ENCODE measurements at regions not wholly inside any gene's neighbourhood (a gene's known extent, or its start where the extent isn't known, plus 50 kb on each side); places are given as distances from the start of the nearest gene placed in this dataset.

DNA sequence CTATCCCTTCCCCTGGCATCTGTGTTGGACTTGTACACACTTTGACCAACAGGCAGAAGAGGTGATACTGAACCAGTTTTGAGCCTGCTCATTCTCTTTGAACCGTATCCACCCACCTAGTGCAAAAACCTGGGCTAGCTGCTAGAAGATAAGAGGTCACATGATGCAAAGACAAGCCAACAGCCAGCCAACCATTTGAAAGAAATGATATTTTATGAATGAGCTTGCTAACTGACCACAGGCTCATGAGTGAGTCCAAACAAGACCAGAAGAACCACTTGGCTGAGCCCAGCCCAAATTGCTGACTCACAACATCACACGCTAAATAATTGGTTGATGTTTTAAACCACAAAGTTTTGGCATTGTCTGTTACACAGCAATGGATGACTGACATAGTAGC, 74.0 kb upstream of the CTNNB1 start:
- ATAC-seq (no peak), DNase-seq (ENCODE audit: low spot score) (no peak)

- ATAC-seq: no peak
- DNase-seq (ENCODE audit: low spot score): no peak
Measured at GRCh38 chr3:41126472-41126871, 72.8 kb upstream of the CTNNB1 start.

DNA sequence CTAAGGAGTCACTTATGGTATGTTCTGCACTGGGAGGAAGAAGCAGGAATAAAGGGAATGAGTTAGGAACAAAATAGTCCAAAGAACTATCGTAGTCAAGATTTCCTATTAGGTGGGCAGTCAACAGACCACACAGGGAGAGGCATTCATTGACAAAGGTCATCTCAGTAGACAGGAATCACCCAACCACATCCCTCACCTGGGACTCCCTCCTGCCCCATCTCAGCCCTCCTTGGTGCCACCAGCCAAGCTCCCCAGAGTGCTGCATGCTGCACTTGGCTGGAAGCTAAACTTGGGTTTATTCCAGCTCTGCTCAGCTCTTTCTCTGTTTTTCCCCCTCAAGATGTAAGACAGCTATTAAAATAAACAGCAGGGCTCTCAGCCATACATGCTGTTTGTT, 72.3 kb upstream of the CTNNB1 start:
- DNase-seq (ENCODE audit: low spot score): no peak
- no peak for ATAC-seq

GRCh38 chr3:41127414-41127813, 71.9 kb upstream of the CTNNB1 start:
- DNase-seq (ENCODE audit: low spot score) (no peak), ATAC-seq (no peak)

- DNase-seq (ENCODE audit: low spot score): no peak
- ATAC-seq: no peak
Measured at GRCh38 chr3:41129731-41130130, 69.6 kb upstream of the CTNNB1 start.

GRCh38 chr3:41131224-41131623, 68.1 kb upstream of the CTNNB1 start:
- DNase-seq (ENCODE audit: low spot score) (no peak), ATAC-seq (no peak)

DNA sequence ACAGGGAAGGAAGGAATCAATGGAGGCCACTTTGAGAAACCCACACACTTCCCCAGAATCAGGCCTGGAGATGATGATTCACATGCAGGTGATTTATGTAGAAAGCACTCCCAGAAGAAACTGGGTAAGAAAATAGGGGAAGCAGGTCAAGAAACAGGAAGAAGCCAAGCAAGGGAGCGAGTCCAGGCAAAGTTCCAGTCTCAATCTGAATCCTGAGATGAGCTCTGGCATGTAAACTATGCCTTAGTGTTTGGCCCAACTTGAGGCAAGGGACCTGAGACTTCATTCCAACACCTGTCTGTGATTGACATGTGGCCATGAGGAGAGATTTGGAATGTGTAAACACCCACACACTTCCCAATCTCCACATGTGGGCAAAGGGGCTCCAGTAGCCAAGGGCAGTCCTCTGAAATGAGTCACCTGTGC, 61.6 kb upstream of the CTNNB1 start:
- ATAC-seq (no peak), DNase-seq (ENCODE audit: low spot score) (no peak)

DNA sequence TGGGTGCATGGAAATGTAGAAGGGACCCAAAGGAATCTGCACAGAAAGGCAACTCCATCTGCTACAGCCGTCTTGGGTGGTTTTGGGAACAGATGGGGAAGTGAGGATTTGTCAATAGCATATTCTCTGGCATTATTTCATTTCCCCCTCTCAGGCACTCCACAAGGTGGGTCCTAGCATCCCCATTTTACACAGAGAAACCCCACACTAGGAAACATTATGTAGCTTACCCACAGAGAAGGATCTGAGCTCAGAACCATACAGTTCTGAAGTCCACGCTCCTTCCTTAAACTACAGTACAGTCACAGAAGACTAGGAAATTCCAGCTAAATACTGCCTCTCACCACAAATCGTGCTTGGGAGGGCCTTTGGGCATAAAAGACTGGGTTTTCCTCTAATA, 61.2 kb upstream of the CTNNB1 start:
- ATAC-seq (no peak), DNase-seq (ENCODE audit: low spot score) (no peak)

- ATAC-seq (no peak), DNase-seq (ENCODE audit: low spot score) (no peak)
Measured at GRCh38 chr3:41138601-41139000, 60.7 kb upstream of the CTNNB1 start.

DNA sequence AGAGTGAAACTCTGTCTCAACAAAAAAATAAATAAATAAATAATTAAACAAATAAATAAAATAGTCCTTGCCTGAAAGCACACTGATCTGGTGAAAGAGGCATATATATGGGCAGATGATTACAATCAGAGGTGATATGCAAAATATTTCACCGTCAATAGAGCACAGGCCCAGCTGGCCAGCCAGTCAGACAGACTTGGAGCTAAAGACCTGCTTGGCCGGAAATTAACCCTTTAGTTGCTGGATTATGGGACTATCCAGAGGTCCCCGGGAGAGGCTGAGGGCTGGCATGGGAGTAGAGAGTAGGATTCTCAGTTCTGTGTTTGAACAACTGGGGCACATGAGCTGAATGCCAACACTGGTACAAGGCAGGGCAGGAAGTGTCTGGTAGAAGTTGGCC, 59.1 kb upstream of the CTNNB1 start:
- no peak for DNase-seq (ENCODE audit: low spot score)
- ATAC-seq: no peak

- ATAC-seq (no peak), DNase-seq (ENCODE audit: low spot score) (no peak)
Measured at GRCh38 chr3:41141433-41142167, 57.7 kb upstream of the CTNNB1 start.

DNA sequence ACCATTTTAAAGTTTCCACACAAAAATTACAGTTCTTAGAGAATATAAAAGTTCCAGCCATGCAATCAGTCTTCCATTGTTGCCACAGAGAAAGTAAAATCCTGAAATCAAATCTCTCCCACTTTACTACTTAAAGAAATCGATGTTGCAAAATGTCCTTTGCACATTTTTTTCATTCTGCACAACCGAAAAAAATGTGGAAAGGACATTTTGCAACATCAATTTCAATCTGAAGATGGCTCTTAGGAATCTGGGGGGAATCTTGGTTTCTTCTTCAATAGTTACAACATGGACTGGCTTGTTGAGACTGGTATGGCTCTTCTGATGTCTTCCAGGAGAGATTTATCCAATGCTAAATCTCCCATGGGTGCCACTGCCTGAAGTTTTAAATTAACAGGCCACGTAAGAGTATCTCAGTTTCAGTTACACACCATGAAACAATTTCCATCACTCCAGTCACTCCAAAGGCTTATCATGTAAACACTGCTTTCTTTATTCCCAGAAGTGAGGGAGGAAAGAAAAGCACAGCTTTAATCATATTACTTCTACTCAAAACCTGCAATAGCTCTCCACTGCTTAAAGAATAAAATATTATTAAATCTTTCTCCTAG, 55.8 kb upstream of the CTNNB1 start:
- ATAC-seq: no peak
- no peak for DNase-seq (ENCODE audit: low spot score)

- no peak for ATAC-seq
- DNase-seq (ENCODE audit: low spot score): no peak
Measured at GRCh38 chr3:41144631-41145030, 54.7 kb upstream of the CTNNB1 start.

DNA sequence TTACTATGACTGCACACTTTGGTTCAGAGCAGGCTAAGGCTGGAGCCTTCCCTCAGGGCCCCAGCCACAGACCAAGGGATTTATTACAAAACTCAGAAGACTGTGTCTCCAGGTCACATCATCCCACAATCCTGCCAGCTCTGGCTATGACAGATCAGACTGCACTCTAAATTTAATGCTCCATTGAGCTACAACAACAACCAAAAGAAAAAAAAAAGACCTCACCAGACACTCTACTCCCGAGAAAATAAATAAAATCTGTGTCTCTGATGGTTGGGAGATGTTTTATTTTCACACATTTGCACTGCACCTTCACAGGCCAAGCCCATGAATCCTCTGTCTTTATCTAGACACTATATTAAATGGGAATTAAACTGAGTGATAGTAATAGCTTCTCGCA, 50.8 kb upstream of the CTNNB1 start:
- ATAC-seq (no peak), DNase-seq (ENCODE audit: low spot score) (no peak)

- ATAC-seq (no peak), DNase-seq (ENCODE audit: low spot score) (no peak)
Measured at GRCh38 chr3:41148901-41149300, 50.4 kb upstream of the CTNNB1 start.
